ENCODE measurements at regions not wholly inside any gene's neighbourhood (a gene's known extent, or its start where the extent isn't known, plus 50 kb on each side); places are given as distances from the start of the nearest gene placed in this dataset.

- no peak for TF ChIP-seq NFRKB (IDR thresholded peaks at IDR 0.05)
- TF ChIP-seq CTBP1 (IDR thresholded peaks at IDR 0.05; ENCODE audit: borderline replicate concordance): no peak
- no peak for TF ChIP-seq FOXK2 (IDR thresholded peaks at IDR 0.05)
- TF ChIP-seq PKNOX1 (IDR thresholded peaks at IDR 0.05): no peak
- no peak for TF ChIP-seq HDGF (IDR thresholded peaks at IDR 0.05; ENCODE audit: borderline replicate concordance)
- TF ChIP-seq ZNF384 (IDR thresholded peaks at IDR 0.05): no peak
- no peak for TF ChIP-seq ELF4 (IDR thresholded peaks at IDR 0.05)
- TF ChIP-seq TARDBP (IDR thresholded peaks at IDR 0.05): no peak
- no peak for TF ChIP-seq LEF1 (IDR thresholded peaks at IDR 0.05; ENCODE audit: borderline replicate concordance)
- TF ChIP-seq SP1 (IDR thresholded peaks at IDR 0.05): no peak
- no peak for TF ChIP-seq FOXA1 (IDR thresholded peaks at IDR 0.05)
- no peak for TF ChIP-seq FOXM1 (IDR thresholded peaks at IDR 0.05; ENCODE audit: borderline replicate concordance)
- TF ChIP-seq L3MBTL2 (conservative IDR thresholded peaks at IDR 0.05): no peak
- TF ChIP-seq SUZ12 (IDR thresholded peaks at IDR 0.05): no peak
- TF ChIP-seq ARNT (IDR thresholded peaks at IDR 0.05): no peak
- no peak for TF ChIP-seq BHLHE40 (IDR thresholded peaks at IDR 0.05; ENCODE audit: borderline replicate concordance)
- ChIA-PET POLR2A (no interaction called here), CTCF (no interaction called here)
- no peak for DNase-seq (ENCODE audit: extremely low spot score)
Measured at GRCh38 chr9:25226901-25227686, 451.1 kb downstream of the TUSC1 start.

GRCh38 chr9:25225938-25226760, 452.1 kb downstream of the TUSC1 start:
- no peak for TF ChIP-seq FOXM1 (IDR thresholded peaks at IDR 0.05; ENCODE audit: borderline replicate concordance)
- TF ChIP-seq PKNOX1 (IDR thresholded peaks at IDR 0.05): no peak
- no peak for TF ChIP-seq NFRKB (IDR thresholded peaks at IDR 0.05)
- TF ChIP-seq SP1 (IDR thresholded peaks at IDR 0.05): no peak
- no peak for TF ChIP-seq SUZ12 (IDR thresholded peaks at IDR 0.05)
- TF ChIP-seq ARNT (IDR thresholded peaks at IDR 0.05): no peak
- no peak for TF ChIP-seq FOXK2 (IDR thresholded peaks at IDR 0.05)
- no peak for TF ChIP-seq ELF4 (IDR thresholded peaks at IDR 0.05)
- TF ChIP-seq L3MBTL2 (conservative IDR thresholded peaks at IDR 0.05): no peak
- ChIA-PET POLR2A (no interaction called here), CTCF (no interaction called here)
- no peak for DNase-seq (ENCODE audit: extremely low spot score)

- TF ChIP-seq ELF4 (IDR thresholded peaks at IDR 0.05): no peak
- no peak for TF ChIP-seq ZNF384 (IDR thresholded peaks at IDR 0.05)
- TF ChIP-seq FOXA1 (IDR thresholded peaks at IDR 0.05): no peak
- no peak for TF ChIP-seq SP1 (IDR thresholded peaks at IDR 0.05)
- no peak for TF ChIP-seq SUZ12 (IDR thresholded peaks at IDR 0.05)
- no peak for TF ChIP-seq LEF1 (IDR thresholded peaks at IDR 0.05; ENCODE audit: borderline replicate concordance)
- TF ChIP-seq TARDBP (IDR thresholded peaks at IDR 0.05): no peak
- TF ChIP-seq PKNOX1 (IDR thresholded peaks at IDR 0.05): no peak
- no peak for TF ChIP-seq L3MBTL2 (conservative IDR thresholded peaks at IDR 0.05)
- no peak for TF ChIP-seq FOXK2 (IDR thresholded peaks at IDR 0.05)
- TF ChIP-seq FOXM1 (IDR thresholded peaks at IDR 0.05; ENCODE audit: borderline replicate concordance): no peak
- TF ChIP-seq HDGF (IDR thresholded peaks at IDR 0.05; ENCODE audit: borderline replicate concordance): no peak
- no peak for TF ChIP-seq ARNT (IDR thresholded peaks at IDR 0.05)
- no peak for TF ChIP-seq CTBP1 (IDR thresholded peaks at IDR 0.05; ENCODE audit: borderline replicate concordance)
- TF ChIP-seq BHLHE40 (IDR thresholded peaks at IDR 0.05; ENCODE audit: borderline replicate concordance): no peak
- no peak for DNase-seq (ENCODE audit: extremely low spot score)
- CTCF ChIA-PET: no interaction called here
- POLR2A ChIA-PET: no interaction called here
Measured at GRCh38 chr9:25224996-25225395, 453.2 kb downstream of the TUSC1 start.

- ChIA-PET CTCF (no interaction called here), POLR2A (no interaction called here)
- TF ChIP-seq BHLHE40 (IDR thresholded peaks at IDR 0.05; ENCODE audit: borderline replicate concordance) (no peak), HDGF (IDR thresholded peaks at IDR 0.05; ENCODE audit: borderline replicate concordance) (no peak), FOXM1 (IDR thresholded peaks at IDR 0.05; ENCODE audit: borderline replicate concordance) (no peak), L3MBTL2 (conservative IDR thresholded peaks at IDR 0.05) (no peak), FOXA1 (IDR thresholded peaks at IDR 0.05) (no peak)
- DNase-seq (ENCODE audit: extremely low spot score): peak; percentile 9
Measured at GRCh38 chr9:25224309-25224708, 453.9 kb downstream of the TUSC1 start.

GRCh38 chr9:25212361-25212760, 465.9 kb downstream of the TUSC1 start:
- POLR2A ChIA-PET: no interaction called here
- DNase-seq (ENCODE audit: extremely low spot score): no peak
- CTCF ChIA-PET: no interaction called here
- no peak for TF ChIP-seq TARDBP (IDR thresholded peaks at IDR 0.05)
- TF ChIP-seq NFRKB (IDR thresholded peaks at IDR 0.05): no peak
- no peak for TF ChIP-seq FOXM1 (IDR thresholded peaks at IDR 0.05; ENCODE audit: borderline replicate concordance)

Data from HEK293T (cell line).